Activated naive CD4-positive, alpha-beta T cell treated with anti-CD3 and anti-CD28 coated beads, Interleukin-2, amount 10 ng/mL, durations not matched to agents 7 days and 5 days (primary cell): ENCODE measurements at regions not wholly inside any gene's neighbourhood (a gene's known extent, or its start where the extent isn't known, plus 50 kb on each side); places are given as distances from the start of the nearest gene placed in this dataset.

Experiments
- CTCF ChIA-PET: fragments of 350-600 bp; sonication (Branson Sonifier 250); formaldehyde crosslinking; loops from one replicate; lab custom pipeline; 2021; ENCODE audit warnings: antibody characterized with exemption; lab: Charles Lee
- DNase-seq: peaks from one replicate; pipeline ENCODE4 v3.0.0-alpha.2; 2020
- H3K27ac Mint-ChIP-seq: one replicate; pipeline ENCODE4 v1.8.0; 2021; ENCODE audit warnings: mild to moderate bottlenecking, moderate library complexity, mixed read lengths
- H3K27me3 Mint-ChIP-seq: one replicate; pipeline ENCODE4 v1.8.0; 2021; ENCODE audit warnings: mild to moderate bottlenecking, mixed read lengths
- H3K36me3 Mint-ChIP-seq: one replicate; pipeline ENCODE4 v1.8.0; 2021; ENCODE audit warnings: mixed read lengths
- H3K4me1 Mint-ChIP-seq: one replicate; pipeline ENCODE4 v1.8.0; 2021; ENCODE audit warnings: mixed read lengths
- H3K4me3 Mint-ChIP-seq: one replicate; pipeline ENCODE4 v1.8.0; 2021; ENCODE audit warnings: mild to moderate bottlenecking, moderate library complexity, mixed read lengths
- H3K9me3 Mint-ChIP-seq: one replicate; pipeline ENCODE4 v1.8.0; 2021; ENCODE audit warnings: mixed read lengths

- no peak for DNase-seq
- no peaks in the 10 kb centered on the region for H3K4me1 Mint-ChIP-seq
- no peak overlapping the region for H3K4me3 Mint-ChIP-seq
- no peaks in the 10 kb centered on the region for H3K27me3 Mint-ChIP-seq
- no peaks in the 10 kb centered on the region for H3K36me3 Mint-ChIP-seq
- H3K9me3 Mint-ChIP-seq, result no peaks in the 10 kb centered on the region
- CTCF ChIA-PET, result no interaction called here
- H3K27ac Mint-ChIP-seq, result no peak overlapping the region
These were observed 169.3 kb upstream of the NXPH2 start for GRCh38 chr2:138949517-138949916.

GRCh38 chr2:138948070-138948539, 167.9 kb upstream of the NXPH2 start:
- no peak for DNase-seq
- CTCF ChIA-PET, result no interaction called here
- H3K27ac Mint-ChIP-seq, result no peak overlapping the region

GRCh38 chr2:138943470-138943869, 163.3 kb upstream of the NXPH2 start:
- Mint-ChIP-seq H3K27me3 (no peaks in the 10 kb centered on the region), H3K27ac (no peak overlapping the region), H3K36me3 (no peaks in the 10 kb centered on the region), H3K4me3 (no peak overlapping the region), H3K9me3 (peaks cover 7% of the 10 kb centered on the region), H3K4me1 (no peaks in the 10 kb centered on the region)
- DNase-seq, result no peak
- CTCF ChIA-PET, result no interaction called here

More at GRCh38 chr2:138948070-138948539, 167.9 kb upstream of the NXPH2 start:
- H3K4me3 Mint-ChIP-seq, result no peak overlapping the region
- no peaks in the 10 kb centered on the region for H3K4me1 Mint-ChIP-seq
- no peaks in the 10 kb centered on the region for H3K36me3 Mint-ChIP-seq
- H3K9me3 Mint-ChIP-seq, result no peaks in the 10 kb centered on the region
- no peaks in the 10 kb centered on the region for H3K27me3 Mint-ChIP-seq

- no peak overlapping the region for H3K4me3 Mint-ChIP-seq
- peaks cover 7% of the 10 kb centered on the region for H3K9me3 Mint-ChIP-seq
- no peak for DNase-seq
- CTCF ChIA-PET, result no interaction called here
- no peak overlapping the region for H3K27ac Mint-ChIP-seq
- H3K4me1 Mint-ChIP-seq, result no peaks in the 10 kb centered on the region
- no peaks in the 10 kb centered on the region for H3K36me3 Mint-ChIP-seq
- H3K27me3 Mint-ChIP-seq, result no peaks in the 10 kb centered on the region
These were observed 162.3 kb upstream of the NXPH2 start for GRCh38 chr2:138942466-138942865.

- CTCF ChIA-PET, result no interaction called here
- Mint-ChIP-seq H3K4me1 (no peaks in the 10 kb centered on the region), H3K4me3 (no peak overlapping the region)
These were observed 151.4 kb upstream of the NXPH2 start for GRCh38 chr2:138931284-138932256.

GRCh38 chr2:138930571-138930970, 150.4 kb upstream of the NXPH2 start:
- no peak for DNase-seq
- Mint-ChIP-seq H3K27ac (no peak overlapping the region), H3K4me3 (no peak overlapping the region), H3K27me3 (no peaks in the 10 kb centered on the region), H3K36me3 (no peaks in the 10 kb centered on the region), H3K9me3 (peaks cover 3% of the 10 kb centered on the region), H3K4me1 (no peaks in the 10 kb centered on the region)
- CTCF ChIA-PET, result no interaction called here

More at GRCh38 chr2:138931284-138932256, 151.4 kb upstream of the NXPH2 start:
- H3K27ac Mint-ChIP-seq, result no peak overlapping the region
- no peaks in the 10 kb centered on the region for H3K27me3 Mint-ChIP-seq
- DNase-seq, result no peak
- peaks cover 3% of the 10 kb centered on the region for H3K9me3 Mint-ChIP-seq
- no peaks in the 10 kb centered on the region for H3K36me3 Mint-ChIP-seq

GRCh38 chr2:138928374-138929021, 148.3 kb upstream of the NXPH2 start:
- H3K4me3 Mint-ChIP-seq, result no peak overlapping the region
- no peak for DNase-seq
- no peaks in the 10 kb centered on the region for H3K36me3 Mint-ChIP-seq
- CTCF ChIA-PET, result no interaction called here
- H3K4me1 Mint-ChIP-seq, result no peaks in the 10 kb centered on the region
- H3K27me3 Mint-ChIP-seq, result no peaks in the 10 kb centered on the region
- no peak overlapping the region for H3K27ac Mint-ChIP-seq
- peaks cover 2% of the 10 kb centered on the region for H3K9me3 Mint-ChIP-seq

- no peak overlapping the region for H3K27ac Mint-ChIP-seq
- no peak for DNase-seq
- no peaks in the 10 kb centered on the region for H3K27me3 Mint-ChIP-seq
- no peaks in the 10 kb centered on the region for H3K36me3 Mint-ChIP-seq
- no peaks in the 10 kb centered on the region for H3K4me1 Mint-ChIP-seq
- no peak overlapping the region for H3K4me3 Mint-ChIP-seq
- H3K9me3 Mint-ChIP-seq, result no peaks in the 10 kb centered on the region
- CTCF ChIA-PET, result no interaction called here
These were observed 142.9 kb upstream of the NXPH2 start for GRCh38 chr2:138922973-138923563.

- Mint-ChIP-seq H3K27me3 (no peaks in the 10 kb centered on the region), H3K36me3 (no peaks in the 10 kb centered on the region), H3K4me1 (no peaks in the 10 kb centered on the region), H3K4me3 (no peak overlapping the region), H3K9me3 (no peaks in the 10 kb centered on the region), H3K27ac (no peak overlapping the region)
- DNase-seq, result no peak
- CTCF ChIA-PET, result no interaction called here
These were observed 139.0 kb upstream of the NXPH2 start for GRCh38 chr2:138919120-138919747.

GRCh38 chr2:138910427-138910826, 130.2 kb upstream of the NXPH2 start:
- CTCF ChIA-PET, result no interaction called here
- DNase-seq, result no peak
- no peak overlapping the region for H3K27ac Mint-ChIP-seq
- no peaks in the 10 kb centered on the region for H3K4me1 Mint-ChIP-seq
- H3K9me3 Mint-ChIP-seq, result peaks cover 2% of the 10 kb centered on the region
- no peak overlapping the region for H3K4me3 Mint-ChIP-seq
- H3K36me3 Mint-ChIP-seq, result no peaks in the 10 kb centered on the region
- H3K27me3 Mint-ChIP-seq, result no peaks in the 10 kb centered on the region

GRCh38 chr2:138906549-138906948, 126.4 kb upstream of the NXPH2 start:
- no peaks in the 10 kb centered on the region for H3K36me3 Mint-ChIP-seq
- no peak overlapping the region for H3K4me3 Mint-ChIP-seq
- CTCF ChIA-PET, result no interaction called here

GRCh38 chr2:138902239-138902871, 122.2 kb upstream of the NXPH2 start:
- Mint-ChIP-seq H3K9me3 (peaks cover 2% of the 10 kb centered on the region), H3K4me3 (no peak overlapping the region)
- CTCF ChIA-PET, result no interaction called here

More at GRCh38 chr2:138906549-138906948, 126.4 kb upstream of the NXPH2 start:
- Mint-ChIP-seq H3K9me3 (peaks cover 2% of the 10 kb centered on the region), H3K27ac (no peak overlapping the region), H3K27me3 (no peaks in the 10 kb centered on the region), H3K4me1 (no peaks in the 10 kb centered on the region)
- no peak for DNase-seq

GRCh38 chr2:138901530-138901929, 121.3 kb upstream of the NXPH2 start:
- Mint-ChIP-seq H3K9me3 (peaks cover 2% of the 10 kb centered on the region), H3K4me3 (no peak overlapping the region), H3K27me3 (no peaks in the 10 kb centered on the region), H3K36me3 (no peaks in the 10 kb centered on the region), H3K27ac (no peak overlapping the region), H3K4me1 (no peaks in the 10 kb centered on the region)
- CTCF ChIA-PET, result no interaction called here
- DNase-seq, result no peak

More at GRCh38 chr2:138902239-138902871, 122.2 kb upstream of the NXPH2 start:
- Mint-ChIP-seq H3K27ac (no peak overlapping the region), H3K4me1 (no peaks in the 10 kb centered on the region), H3K36me3 (no peaks in the 10 kb centered on the region), H3K27me3 (no peaks in the 10 kb centered on the region)
- no peak for DNase-seq

- Mint-ChIP-seq H3K9me3 (peaks cover 2% of the 10 kb centered on the region), H3K27me3 (no peaks in the 10 kb centered on the region), H3K27ac (no peak overlapping the region), H3K36me3 (no peaks in the 10 kb centered on the region), H3K4me3 (no peak overlapping the region), H3K4me1 (no peaks in the 10 kb centered on the region)
- CTCF ChIA-PET, result no interaction called here
- DNase-seq, result no peak
These were observed 118.7 kb upstream of the NXPH2 start for GRCh38 chr2:138898855-138899254.
